GM21515 (cell line): ENCODE measurements at regions not wholly inside any gene's neighbourhood (a gene's known extent, or its start where the extent isn't known, plus 50 kb on each side); places are given as distances from the start of the nearest gene placed in this dataset.
"Not testable (repeated sequence)": the region's sequence is repeated elsewhere in the genome, so short reads cannot be mapped to it uniquely, and the experiment has no call there.

ENCODE experiments used
- ATAC-seq: cut with Tn5 transposase; IDR thresholded peaks from one replicate; pipeline ENCODE4 v1.9.1; 2021; ENCODE audit not compliant: unreplicated experiment

- ATAC-seq = no peak
These were observed 316.5 kb downstream of the MEX3B start for GRCh38 chr15:81729340-81729739.

- ATAC-seq = no peak
These were observed 317.1 kb downstream of the MEX3B start for GRCh38 chr15:81728726-81729125.

- ATAC-seq = no peak
These were observed 320.2 kb downstream of the MEX3B start for GRCh38 chr15:81725590-81725989.

GRCh38 chr15:81724536-81724935 lies 321.3 kb downstream of the MEX3B start:
- no peak for ATAC-seq

DNA sequence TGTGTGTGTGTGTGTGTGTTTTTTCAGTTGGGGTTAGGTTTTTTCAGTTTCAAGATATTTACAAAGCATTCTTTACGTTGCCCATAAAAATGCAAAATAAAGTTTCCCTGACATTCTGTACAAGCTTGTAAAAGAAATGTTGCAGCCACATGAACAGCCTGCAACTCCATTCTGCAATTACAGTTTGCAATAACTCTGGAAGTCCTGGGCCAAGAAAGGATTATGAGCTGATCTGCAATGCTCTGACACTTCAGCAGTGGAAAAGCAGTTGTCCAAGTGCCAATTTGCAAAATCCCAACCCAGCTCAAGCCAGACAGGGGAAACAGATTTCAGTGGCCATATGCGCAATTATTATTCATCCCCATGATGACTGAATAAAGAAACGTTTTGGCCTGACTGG lies 322.1 kb downstream of the MEX3B start:
- ATAC-seq = no peak

DNA sequence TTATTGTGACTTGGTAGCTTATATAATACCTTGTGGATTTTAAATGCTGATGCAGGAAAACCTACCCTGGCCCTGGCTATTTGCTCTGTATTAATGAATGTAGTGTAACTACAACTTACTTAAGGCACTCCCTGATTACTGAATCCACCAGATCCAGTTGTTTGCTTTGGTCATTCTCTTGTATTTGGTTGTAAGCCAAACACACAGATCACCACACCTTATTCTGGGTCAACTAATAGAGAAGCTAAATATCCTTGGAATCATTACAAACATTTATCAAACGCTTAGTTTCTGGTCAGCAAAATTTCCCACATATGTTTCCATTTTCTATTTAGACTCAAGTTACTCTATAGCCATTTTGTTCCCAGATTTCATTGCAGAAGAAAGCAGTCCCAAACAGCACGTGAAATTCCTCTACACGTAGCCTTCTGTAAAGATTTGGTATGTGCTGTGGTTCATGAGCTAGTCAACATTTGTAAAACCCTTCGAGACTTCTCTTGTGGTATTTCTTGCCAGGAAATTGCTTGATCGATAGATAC lies 322.6 kb downstream of the MEX3B start:
- no peak for ATAC-seq

DNA sequence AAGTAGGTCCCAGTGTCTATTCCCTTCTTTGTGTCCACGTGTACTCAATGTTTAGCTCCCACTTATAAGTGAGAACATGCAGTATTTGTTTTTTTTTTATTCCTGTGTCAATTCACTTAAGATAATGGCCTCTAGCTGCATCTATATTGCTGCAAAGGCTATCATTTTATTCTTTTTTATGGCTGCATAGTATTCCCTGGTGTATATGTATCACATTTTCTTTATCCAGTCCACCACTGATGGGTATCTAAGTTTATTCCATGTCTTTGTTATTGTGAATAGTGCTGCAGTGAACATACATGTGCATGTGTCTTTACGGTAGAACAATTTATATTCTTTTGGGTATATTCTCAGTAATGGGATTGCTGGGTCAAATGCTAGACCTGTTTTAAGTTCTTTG lies 329.4 kb downstream of the MEX3B start:
- not testable (repeated sequence) for ATAC-seq

- no peak for ATAC-seq
These were observed 335.5 kb downstream of the MEX3B start for GRCh38 chr15:81710328-81710727.

- ATAC-seq = not testable (repeated sequence)
These were observed 332.9 kb upstream of the TMC3 start for GRCh38 chr15:81706816-81707346.

DNA sequence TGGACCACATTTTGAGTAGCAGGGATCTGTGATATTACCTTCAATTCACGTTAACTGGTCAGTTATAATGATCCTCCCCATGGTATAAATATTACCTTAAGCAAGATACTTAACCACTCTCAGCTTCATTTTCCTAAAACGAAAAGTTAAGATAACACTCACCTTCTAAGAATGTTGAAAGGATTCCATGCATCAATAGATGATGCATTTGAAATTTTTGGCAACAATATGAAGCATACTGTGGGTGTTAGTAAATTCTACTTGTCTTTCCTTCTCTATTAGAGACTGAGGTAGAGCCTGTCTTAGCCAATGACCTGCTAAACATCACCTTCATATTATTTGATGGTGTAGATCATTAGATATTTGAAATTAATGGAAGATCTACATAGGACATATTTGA lies 331.7 kb upstream of the TMC3 start:
- ATAC-seq = not testable (repeated sequence)

DNA sequence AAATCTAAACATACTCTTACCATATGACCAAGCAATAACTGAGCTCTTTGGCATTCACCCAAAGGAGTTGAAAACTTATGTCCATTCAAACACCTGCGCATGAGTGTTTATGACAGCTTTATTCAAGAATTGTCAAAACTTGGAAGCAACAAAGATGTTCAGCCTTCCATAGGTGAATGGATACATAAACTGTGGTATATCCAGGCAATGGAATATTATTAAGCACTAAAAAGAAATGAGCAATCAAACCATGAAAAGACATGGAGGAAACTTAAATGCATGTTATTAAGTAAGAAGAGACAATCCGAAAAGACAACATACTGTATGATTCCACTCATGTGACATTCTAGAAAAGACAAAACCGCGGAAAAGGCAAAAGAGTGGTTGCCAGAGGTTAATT lies 312.0 kb upstream of the TMC3 start:
- no peak for ATAC-seq

- no peak for ATAC-seq
These were observed 311.2 kb upstream of the TMC3 start for GRCh38 chr15:81685237-81685636.

DNA sequence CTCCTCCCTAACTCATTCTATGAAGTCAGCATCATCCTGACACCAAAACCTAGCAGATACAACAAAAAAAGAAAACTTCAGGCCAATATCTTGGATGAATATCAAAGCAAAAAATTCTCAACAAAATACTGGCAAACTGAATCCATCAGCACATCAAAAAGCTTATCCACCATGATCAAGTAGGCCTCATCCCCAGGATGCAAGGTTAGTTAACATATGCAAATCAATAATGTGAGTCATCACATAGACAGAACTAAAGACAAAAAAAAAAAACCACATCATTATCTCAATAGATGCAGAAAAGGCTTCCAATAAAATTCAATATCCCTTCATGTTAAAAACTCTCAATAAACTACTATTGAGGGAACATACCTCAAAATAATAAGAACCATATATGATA lies 306.8 kb upstream of the TMC3 start:
- no peak for ATAC-seq

GRCh38 chr15:81666839-81667238 lies 292.8 kb upstream of the TMC3 start:
- no peak for ATAC-seq

DNA sequence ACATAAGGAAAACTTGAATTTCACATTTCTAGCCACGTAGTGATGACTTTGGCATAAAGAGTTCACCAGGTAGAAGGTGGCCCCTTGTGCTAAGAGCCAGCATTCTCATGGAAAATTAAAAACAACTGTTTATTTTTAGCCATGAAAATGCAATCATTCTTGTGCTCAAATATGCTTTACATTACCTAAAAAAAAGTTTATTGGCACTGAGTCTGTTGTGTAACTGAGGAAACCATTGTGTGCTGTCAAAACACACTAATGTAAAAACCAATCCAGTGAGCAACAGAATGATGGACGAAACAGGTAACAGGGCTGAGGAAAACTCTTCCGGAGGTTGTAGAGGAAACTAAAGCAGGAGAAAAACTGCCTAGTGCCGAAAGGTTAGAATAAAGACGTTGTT lies 287.0 kb upstream of the TMC3 start:
- ATAC-seq = no peak

DNA sequence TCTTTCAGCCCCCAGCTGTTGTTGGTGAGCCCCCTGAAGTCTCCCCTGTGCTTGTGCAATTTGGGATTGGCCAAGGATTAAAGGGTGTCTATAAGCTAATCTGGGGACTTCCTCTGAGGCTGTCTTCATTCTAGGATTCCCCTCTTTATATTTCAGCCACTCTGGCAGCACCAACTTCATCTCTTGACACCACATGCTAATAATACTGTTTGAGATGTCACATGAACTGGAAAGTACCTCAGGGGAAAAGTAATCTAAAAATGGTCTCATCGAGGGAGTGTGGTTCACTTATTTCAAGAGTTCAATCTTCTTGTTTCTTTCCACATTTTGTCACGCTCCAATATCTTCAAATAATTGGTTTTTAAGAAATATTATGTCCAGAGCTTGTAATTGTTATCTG lies 279.2 kb upstream of the TMC3 start:
- ATAC-seq = no peak

DNA sequence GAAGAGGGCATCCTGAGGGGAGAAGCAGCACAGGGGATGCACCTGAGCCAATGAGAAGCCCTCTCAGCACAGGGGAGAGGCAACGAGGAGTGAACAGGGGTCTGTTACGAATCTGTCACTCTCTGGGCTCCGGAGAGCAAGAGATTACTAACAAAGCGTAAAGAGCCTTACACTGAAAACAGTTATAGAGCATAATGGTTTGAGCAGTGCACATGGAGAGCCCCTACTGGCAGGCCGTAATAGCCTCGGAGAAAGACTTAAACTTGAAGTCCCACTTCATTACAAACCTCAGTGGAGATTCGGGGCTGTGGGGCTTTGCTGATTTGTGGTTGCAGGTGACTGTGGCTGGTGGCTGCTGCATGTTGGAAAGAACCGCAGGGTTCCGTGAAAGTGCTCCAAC lies 271.5 kb upstream of the TMC3 start:
- no peak for ATAC-seq

- no peak for ATAC-seq
These were observed 269.8 kb upstream of the TMC3 start for GRCh38 chr15:81643771-81644170.

GRCh38 chr15:81642451-81642990 lies 268.5 kb upstream of the TMC3 start:
- ATAC-seq = no peak

DNA sequence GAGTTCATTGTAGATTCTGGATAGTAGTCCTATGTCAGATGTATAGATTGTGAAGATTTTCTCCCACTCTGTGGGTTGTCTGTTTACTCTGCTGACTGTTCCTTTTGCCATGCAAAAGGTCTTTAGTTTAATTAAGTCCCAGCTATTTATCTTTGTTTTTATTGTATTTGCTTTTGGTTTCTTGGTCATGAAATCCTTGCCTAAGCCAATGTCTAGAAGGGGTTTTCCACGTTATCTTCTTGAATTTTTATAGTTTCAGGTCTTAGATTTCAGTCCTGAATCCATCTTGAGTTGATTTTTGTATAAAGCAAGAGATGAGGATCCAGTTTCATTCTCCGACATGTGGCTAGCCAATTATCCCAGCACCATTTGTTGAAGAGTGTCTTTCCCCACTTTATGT lies 262.1 kb upstream of the TMC3 start:
- not testable (repeated sequence) for ATAC-seq

DNA sequence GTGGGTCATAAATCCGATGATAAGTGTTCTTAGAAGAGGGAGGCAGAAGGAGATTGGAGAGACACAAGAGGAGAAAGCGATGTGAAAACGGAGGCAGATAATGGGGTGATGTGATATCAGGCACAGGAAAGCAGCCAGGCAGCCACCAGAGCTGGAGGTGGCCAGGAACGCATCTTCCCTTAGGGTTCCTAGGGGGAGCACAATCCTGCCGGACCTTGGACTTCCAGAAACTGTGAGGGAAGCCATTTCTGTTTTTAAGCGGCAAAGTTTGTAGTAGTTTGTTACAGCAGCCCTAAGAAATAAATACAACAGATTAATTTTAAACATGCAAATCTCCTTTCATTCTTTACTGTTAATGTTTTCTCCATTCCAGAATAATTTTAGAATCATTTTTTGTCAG lies 259.9 kb upstream of the TMC3 start:
- no peak for ATAC-seq

- ATAC-seq = no peak
These were observed 251.9 kb upstream of the TMC3 start for GRCh38 chr15:81625896-81626295.

- no peak for ATAC-seq
These were observed 245.0 kb upstream of the TMC3 start for GRCh38 chr15:81619002-81619401.
